Activated naive CD8-positive, alpha-beta T cell treated with anti-CD3 and anti-CD28 coated beads for 36 hours (primary cell): ENCODE measurements at regions not wholly inside any gene's neighbourhood (a gene's known extent, or its start where the extent isn't known, plus 50 kb on each side); places are given as distances from the start of the nearest gene placed in this dataset.
A peak's percentile ranks its signal among the peaks of the same experiment; 100 is the strongest.
"Not testable (repeated sequence)": the region's sequence is repeated elsewhere in the genome, so short reads cannot be mapped to it uniquely, and the experiment has no call there.

ENCODE experiments used
- DNase-seq: peaks from one replicate; pipeline ENCODE4 v3.0.0; 2021
- H3K27ac Mint-ChIP-seq: one replicate; pipeline ENCODE4 v1.8.0; 2022; ENCODE audit warnings: mild to moderate bottlenecking, moderate library complexity, mixed read lengths
- H3K27me3 Mint-ChIP-seq: one replicate; pipeline ENCODE4 v1.8.0; 2022; ENCODE audit warnings: mild to moderate bottlenecking, mixed read lengths
- H3K36me3 Mint-ChIP-seq: one replicate; pipeline ENCODE4 v1.8.0; 2021; ENCODE audit warnings: mild to moderate bottlenecking, mixed read lengths
- H3K4me1 Mint-ChIP-seq: one replicate; pipeline ENCODE4 v1.8.0; 2021; ENCODE audit warnings: mixed read lengths
- H3K4me3 Mint-ChIP-seq: one replicate; pipeline ENCODE4 v1.8.0; 2022; ENCODE audit warnings: mild to moderate bottlenecking, moderate library complexity, mixed read lengths
- H3K9me3 Mint-ChIP-seq: one replicate; pipeline ENCODE4 v1.8.0; 2022; ENCODE audit warnings: mixed read lengths

GRCh38 chr7:19953411-19953810, 180.0 kb upstream of the TMEM196 start:
- H3K4me1 Mint-ChIP-seq, DNase-seq, H3K27ac Mint-ChIP-seq, H3K36me3 Mint-ChIP-seq, H3K27me3 Mint-ChIP-seq, H3K4me3 Mint-ChIP-seq: not testable (repeated sequence)
- peaks cover 20% of the 10 kb centered on the region for H3K9me3 Mint-ChIP-seq

DNA sequence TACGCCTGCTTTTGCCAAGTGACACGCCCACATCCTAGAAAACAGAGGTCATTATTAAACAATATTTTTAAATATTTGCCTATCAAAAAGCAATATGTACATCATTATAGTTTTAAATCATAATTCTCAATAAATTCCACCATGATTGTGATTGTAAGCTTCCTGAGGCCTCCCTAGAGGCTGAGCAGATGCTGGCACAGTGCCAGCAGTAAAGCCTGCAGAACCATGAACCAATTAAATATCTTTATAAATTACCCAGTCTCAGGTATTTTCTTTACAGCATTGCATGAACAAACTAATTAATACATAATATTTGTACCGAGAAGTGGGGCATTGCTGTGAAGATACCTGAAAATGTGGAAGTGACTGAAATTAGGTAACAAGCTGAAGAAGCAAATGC, 174.7 kb upstream of the TMEM196 start:
- Mint-ChIP-seq H3K4me3 (no peak overlapping the region), H3K36me3 (no peaks in the 10 kb centered on the region), H3K27ac (no peak overlapping the region), H3K4me1 (no peaks in the 10 kb centered on the region), H3K9me3 (peaks cover 19% of the 10 kb centered on the region), H3K27me3 (no peaks in the 10 kb centered on the region)
- no peak for DNase-seq

DNA sequence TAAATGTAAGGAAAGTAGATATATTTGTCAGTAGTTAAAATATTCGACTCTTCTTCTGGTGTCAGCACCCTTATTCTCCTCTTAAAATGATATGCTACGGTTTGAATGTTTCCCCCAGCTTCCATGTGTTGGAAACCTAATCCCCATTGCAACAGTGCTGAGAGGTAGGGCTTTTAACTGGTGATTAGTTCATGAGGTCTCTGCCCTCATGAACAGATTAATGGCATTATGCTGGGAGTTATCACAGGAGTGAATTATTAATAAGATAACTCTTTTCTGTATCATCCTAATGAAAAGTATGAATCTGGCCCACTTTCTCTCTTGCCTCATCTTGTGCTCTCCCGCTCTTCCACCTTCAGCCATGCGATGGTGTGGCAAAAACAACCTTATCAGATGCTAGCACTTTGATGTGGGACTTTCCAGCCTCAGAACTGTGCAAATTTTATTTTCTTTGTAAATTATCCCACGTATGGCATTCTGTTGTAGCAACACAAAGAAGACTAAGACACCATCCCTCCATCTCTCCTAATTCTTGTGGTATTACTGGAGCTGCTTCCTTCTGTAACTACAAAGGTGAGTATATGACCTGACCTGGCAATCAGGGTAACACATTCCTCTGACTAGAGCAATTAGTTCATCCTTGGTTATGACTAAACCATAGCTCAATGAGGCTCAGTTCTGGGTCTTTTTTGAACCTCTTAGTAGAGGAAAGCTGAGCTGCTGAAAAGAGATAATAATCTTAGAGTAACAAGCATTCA, 171.1 kb upstream of the TMEM196 start:
- H3K27ac Mint-ChIP-seq: no peak overlapping the region
- DNase-seq: no peak
- no peaks in the 10 kb centered on the region for H3K4me1 Mint-ChIP-seq
- H3K27me3 Mint-ChIP-seq: no peaks in the 10 kb centered on the region
- no peaks in the 10 kb centered on the region for H3K36me3 Mint-ChIP-seq
- H3K4me3 Mint-ChIP-seq: no peak overlapping the region
- H3K9me3 Mint-ChIP-seq: peaks cover 8% of the 10 kb centered on the region

- no peaks in the 10 kb centered on the region for H3K4me1 Mint-ChIP-seq
- H3K27ac Mint-ChIP-seq: no peak overlapping the region
- H3K4me3 Mint-ChIP-seq: no peak overlapping the region
- no peaks in the 10 kb centered on the region for H3K27me3 Mint-ChIP-seq
- no peak for DNase-seq
- peaks cover 4% of the 10 kb centered on the region for H3K9me3 Mint-ChIP-seq
- peaks cover 2% of the 10 kb centered on the region for H3K36me3 Mint-ChIP-seq
These were observed 166.3 kb upstream of the TMEM196 start for GRCh38 chr7:19939746-19940145.

DNA sequence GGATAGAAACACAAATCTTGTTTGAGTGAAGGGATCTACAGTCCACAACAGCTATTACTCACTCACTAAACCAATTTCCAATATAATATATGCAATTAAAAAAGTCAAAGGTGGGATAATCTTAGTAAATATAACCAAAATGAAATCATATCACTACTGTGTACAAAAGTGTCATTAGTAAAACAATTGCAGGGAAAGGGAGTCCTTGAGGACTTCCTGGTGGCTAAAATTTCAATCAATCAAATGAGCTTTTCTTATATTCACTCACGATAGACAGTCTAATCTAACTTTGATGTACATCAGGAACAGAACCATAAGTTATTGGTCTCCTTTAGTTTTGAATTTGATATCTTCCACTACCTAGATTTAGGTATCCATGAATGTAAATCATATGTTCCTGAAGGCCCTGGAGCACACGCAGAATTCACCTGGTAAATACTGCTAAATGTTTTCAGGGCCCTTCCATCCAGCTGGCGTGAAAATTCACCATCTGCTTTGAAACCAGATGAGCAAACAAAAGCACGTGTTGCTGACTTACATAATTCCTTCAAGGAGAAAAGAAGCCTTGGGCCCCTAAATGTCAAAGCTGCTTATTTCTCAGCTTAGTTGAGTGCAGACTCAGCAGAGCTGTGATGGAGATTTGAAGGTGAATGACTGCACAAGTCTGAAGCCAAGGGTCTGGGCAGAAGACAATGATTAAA, 159.3 kb upstream of the TMEM196 start:
- Mint-ChIP-seq H3K27ac (no peak overlapping the region), H3K27me3 (no peaks in the 10 kb centered on the region), H3K36me3 (peaks cover 2% of the 10 kb centered on the region), H3K4me3 (no peak overlapping the region), H3K9me3 (peaks cover 9% of the 10 kb centered on the region), H3K4me1 (peaks cover 4% of the 10 kb centered on the region)
- DNase-seq: no peak

DNA sequence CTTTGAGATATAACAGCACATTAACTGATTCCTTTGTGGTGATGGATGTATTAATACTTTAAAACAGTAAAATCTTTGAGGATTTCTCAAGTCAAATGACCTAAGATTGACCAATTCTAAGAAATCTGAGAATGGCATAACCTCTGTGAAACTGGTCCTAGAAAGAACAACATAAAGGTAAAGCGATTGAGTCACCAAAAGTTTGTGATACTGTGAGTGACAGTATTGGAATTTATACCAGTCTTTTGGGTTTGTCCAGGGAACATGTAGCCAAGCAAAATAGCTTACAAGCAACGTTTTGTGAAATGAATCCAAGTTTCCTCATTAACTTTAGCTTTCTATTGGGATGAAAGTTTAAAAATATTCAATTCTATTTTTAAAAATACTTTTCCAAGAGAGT, 157.4 kb upstream of the TMEM196 start:
- DNase-seq: no peak
- no peak overlapping the region for H3K4me3 Mint-ChIP-seq
- H3K36me3 Mint-ChIP-seq: no peaks in the 10 kb centered on the region
- no peaks in the 10 kb centered on the region for H3K27me3 Mint-ChIP-seq
- H3K27ac Mint-ChIP-seq: no peak overlapping the region
- H3K9me3 Mint-ChIP-seq: peaks cover 6% of the 10 kb centered on the region
- H3K4me1 Mint-ChIP-seq: peaks cover 4% of the 10 kb centered on the region

GRCh38 chr7:19930051-19930450, 156.6 kb upstream of the TMEM196 start:
- no peak for DNase-seq
- H3K9me3 Mint-ChIP-seq: peaks cover 6% of the 10 kb centered on the region
- peaks cover 4% of the 10 kb centered on the region for H3K4me1 Mint-ChIP-seq
- H3K4me3 Mint-ChIP-seq: no peak overlapping the region
- H3K27ac Mint-ChIP-seq: no peak overlapping the region
- no peaks in the 10 kb centered on the region for H3K27me3 Mint-ChIP-seq
- no peaks in the 10 kb centered on the region for H3K36me3 Mint-ChIP-seq

DNA sequence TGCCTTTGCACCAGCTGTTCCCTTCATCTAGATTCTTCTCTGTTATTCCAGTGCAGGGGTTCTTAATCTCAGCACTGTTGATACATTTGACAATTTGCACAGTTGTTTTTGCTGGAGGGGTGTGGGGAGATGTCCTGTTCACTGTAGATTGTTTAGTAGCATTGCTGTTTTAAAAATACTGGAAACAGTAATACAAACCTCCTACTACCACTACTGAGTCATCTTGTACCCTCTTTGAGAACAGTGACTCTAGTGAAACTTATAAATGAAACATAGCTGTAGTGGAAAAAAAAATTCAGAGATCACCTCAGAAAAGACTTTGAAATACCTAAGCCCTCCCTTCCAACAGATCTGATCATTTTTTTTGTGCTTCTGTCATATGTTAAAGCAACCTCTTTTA, 154.8 kb upstream of the TMEM196 start:
- Mint-ChIP-seq H3K4me3 (no peak overlapping the region), H3K27ac (no peak overlapping the region), H3K4me1 (peaks cover 4% of the 10 kb centered on the region), H3K36me3 (peaks cover 2% of the 10 kb centered on the region), H3K27me3 (no peaks in the 10 kb centered on the region), H3K9me3 (peaks cover 4% of the 10 kb centered on the region)
- DNase-seq: no peak

GRCh38 chr7:19920705-19921104, 147.3 kb upstream of the TMEM196 start:
- Mint-ChIP-seq H3K4me3 (no peak overlapping the region), H3K27me3 (no peaks in the 10 kb centered on the region), H3K4me1 (no peaks in the 10 kb centered on the region), H3K36me3 (peaks cover 2% of the 10 kb centered on the region), H3K9me3 (peaks cover 2% of the 10 kb centered on the region), H3K27ac (peak overlapping the region; percentile 36)
- no peak for DNase-seq

- Mint-ChIP-seq H3K4me3 (no peak overlapping the region), H3K27me3 (no peaks in the 10 kb centered on the region), H3K4me1 (no peaks in the 10 kb centered on the region), H3K36me3 (peaks cover 2% of the 10 kb centered on the region), H3K9me3 (peaks cover 2% of the 10 kb centered on the region), H3K27ac (no peak overlapping the region)
- DNase-seq: no peak
These were observed 146.7 kb upstream of the TMEM196 start for GRCh38 chr7:19920166-19920565.

DNA sequence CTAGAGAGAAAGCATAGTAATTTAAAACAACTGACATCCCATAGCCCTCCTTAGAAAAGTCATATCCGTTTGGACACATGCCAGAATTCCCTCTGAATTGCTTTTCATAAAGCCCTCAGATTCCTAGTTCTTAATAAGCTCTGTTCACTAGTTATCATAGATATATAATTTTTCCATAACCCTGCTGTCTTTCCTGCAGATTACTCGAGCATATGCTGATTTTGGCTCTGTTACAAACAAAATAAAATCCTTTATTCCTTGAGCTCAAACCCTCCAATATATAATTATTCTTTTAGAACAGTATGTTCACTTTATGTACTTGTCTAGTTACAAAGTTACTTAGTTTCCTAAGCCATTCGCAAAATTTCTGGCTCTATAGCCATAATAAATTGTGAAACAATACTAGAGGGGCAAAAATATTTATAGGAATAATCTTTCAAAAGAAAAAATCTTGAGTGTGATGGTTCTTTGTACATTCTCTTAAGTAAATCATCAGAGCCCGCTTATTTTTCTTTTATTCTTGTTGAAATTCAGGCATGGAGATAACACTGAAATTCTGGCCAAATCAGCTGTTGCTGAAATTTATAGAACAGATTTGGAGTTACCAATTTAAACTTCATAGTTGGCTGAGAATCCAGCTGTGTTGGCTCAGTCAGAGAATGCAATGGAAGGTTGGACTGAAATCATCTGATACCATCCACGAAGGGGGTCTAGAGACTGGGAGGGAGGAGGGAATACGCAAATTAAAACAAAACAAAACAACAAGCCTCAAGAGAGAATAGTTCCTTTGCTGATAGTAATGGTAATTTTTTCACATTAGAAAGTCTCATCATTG, 146.1 kb upstream of the TMEM196 start:
- Mint-ChIP-seq H3K27ac (no peak overlapping the region), H3K4me3 (no peak overlapping the region), H3K4me1 (no peaks in the 10 kb centered on the region), H3K9me3 (peaks cover 2% of the 10 kb centered on the region), H3K27me3 (no peaks in the 10 kb centered on the region), H3K36me3 (peaks cover 2% of the 10 kb centered on the region)
- no peak for DNase-seq

DNA sequence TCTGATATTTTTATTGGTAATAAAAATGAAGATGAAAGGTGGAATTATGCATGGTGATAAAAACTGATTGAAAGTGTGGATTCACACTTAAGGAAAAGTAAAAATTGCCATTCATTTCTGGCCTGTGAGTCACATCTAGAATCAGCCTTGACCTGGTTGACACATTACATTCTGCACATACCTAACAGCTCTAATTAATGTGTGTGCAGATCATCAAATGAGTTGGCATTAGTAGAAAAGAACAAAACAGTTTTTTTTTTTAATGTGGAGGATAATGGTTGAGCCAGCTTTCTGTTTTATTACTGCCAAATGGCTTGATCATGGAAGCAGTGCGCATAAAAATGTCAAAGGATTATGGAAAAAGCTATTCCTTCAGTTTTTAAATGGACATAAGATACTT, 142.6 kb upstream of the TMEM196 start:
- H3K27me3 Mint-ChIP-seq: no peaks in the 10 kb centered on the region
- no peak overlapping the region for H3K4me3 Mint-ChIP-seq
- no peaks in the 10 kb centered on the region for H3K36me3 Mint-ChIP-seq
- no peak overlapping the region for H3K27ac Mint-ChIP-seq
- H3K4me1 Mint-ChIP-seq: no peaks in the 10 kb centered on the region
- DNase-seq: no peak
- H3K9me3 Mint-ChIP-seq: no peaks in the 10 kb centered on the region

DNA sequence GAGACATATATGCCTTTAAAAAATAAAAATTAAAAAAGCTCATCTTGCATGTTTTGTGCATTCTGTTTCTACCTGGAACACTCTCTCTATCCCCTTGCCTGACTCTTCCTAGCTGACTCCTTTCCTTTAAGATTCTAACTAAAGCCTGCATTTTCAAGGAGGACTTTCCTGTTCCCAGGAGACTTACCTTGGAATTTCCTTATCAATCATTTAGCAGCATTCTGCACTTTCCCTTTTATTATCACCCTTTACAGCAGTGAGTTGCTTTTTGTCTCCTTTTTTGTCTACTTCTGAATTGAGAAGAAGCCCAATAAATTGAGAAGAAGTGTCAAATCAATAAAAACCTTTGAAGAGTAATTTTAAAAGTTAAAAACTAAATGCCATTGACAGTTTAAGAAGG, 142.2 kb upstream of the TMEM196 start:
- Mint-ChIP-seq H3K4me1 (no peaks in the 10 kb centered on the region), H3K36me3 (no peaks in the 10 kb centered on the region), H3K27me3 (no peaks in the 10 kb centered on the region), H3K4me3 (no peak overlapping the region), H3K27ac (no peak overlapping the region), H3K9me3 (no peaks in the 10 kb centered on the region)
- no peak for DNase-seq

- DNase-seq: no peak
- H3K27ac Mint-ChIP-seq: no peak overlapping the region
- H3K4me1 Mint-ChIP-seq: no peaks in the 10 kb centered on the region
- H3K36me3 Mint-ChIP-seq: no peaks in the 10 kb centered on the region
- no peaks in the 10 kb centered on the region for H3K9me3 Mint-ChIP-seq
- no peaks in the 10 kb centered on the region for H3K27me3 Mint-ChIP-seq
- no peak overlapping the region for H3K4me3 Mint-ChIP-seq
These were observed 141.4 kb upstream of the TMEM196 start for GRCh38 chr7:19914866-19915265.

DNA sequence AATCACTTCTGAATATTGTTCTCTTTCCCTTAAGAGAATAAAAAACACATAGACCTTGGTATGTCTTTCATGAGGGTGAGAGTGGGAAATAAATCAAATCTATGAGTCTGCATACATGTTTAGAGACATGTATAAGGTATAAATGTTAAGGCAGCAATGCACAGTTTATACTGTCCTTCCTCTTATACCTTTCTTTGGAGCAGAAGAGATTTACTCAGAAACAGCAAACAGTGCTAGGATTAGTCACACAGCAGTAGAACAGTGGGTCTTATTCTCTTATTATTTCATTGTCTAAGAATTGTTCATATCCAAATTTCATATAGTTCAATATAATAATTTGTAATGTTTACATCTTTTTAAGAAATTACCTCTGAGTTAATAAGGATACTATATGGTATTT, 126.7 kb upstream of the TMEM196 start:
- Mint-ChIP-seq H3K36me3 (no peaks in the 10 kb centered on the region), H3K4me3 (no peak overlapping the region), H3K27me3 (no peaks in the 10 kb centered on the region), H3K27ac (no peak overlapping the region), H3K9me3 (peaks cover 18% of the 10 kb centered on the region), H3K4me1 (no peaks in the 10 kb centered on the region)
- no peak for DNase-seq
